ENCODE measurements at regions not wholly inside any gene's neighbourhood (a gene's known extent, or its start where the extent isn't known, plus 50 kb on each side); places are given as distances from the start of the nearest gene placed in this dataset.

DNA sequence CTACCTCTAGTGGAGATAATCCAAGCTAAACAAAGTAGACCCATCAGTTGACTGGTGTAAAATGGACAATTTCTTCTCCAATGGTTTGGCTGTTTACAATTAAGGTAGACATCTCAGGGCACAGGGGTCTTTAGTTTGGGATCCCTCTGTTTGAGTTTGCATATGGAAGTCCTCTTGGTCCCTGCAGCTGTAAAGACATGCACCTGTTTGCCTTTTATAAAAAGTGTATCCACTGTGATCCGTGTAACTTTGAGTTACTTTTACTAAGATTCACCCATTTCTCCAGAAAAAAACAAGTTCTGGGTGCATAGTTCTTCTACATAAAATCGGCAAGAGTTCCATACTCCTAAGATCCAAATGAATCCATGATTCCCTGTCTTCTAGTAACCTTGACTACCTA, 374.7 kb upstream of the ADAMTS16 start:
- no peak for DNase-seq

DNA sequence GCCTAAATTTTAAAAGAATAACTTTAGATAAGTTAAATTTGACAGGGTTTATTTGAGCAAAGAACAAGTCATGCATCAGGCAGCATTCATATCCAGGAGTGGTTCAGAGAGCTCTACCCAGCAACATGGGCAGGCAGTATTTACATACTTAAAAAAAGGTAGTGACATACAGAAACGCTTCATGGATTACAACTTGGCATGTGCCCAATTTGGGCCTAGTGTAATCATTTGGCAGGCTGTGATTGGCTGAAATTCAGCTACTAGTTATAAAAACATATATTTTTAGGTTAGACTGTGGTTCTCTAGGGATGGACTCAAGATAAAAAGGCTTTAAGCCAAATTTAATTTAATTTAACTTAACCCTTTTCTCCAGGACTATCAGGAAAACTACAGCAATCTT, 374.0 kb upstream of the ADAMTS16 start:
- DNase-seq, result no peak

DNA sequence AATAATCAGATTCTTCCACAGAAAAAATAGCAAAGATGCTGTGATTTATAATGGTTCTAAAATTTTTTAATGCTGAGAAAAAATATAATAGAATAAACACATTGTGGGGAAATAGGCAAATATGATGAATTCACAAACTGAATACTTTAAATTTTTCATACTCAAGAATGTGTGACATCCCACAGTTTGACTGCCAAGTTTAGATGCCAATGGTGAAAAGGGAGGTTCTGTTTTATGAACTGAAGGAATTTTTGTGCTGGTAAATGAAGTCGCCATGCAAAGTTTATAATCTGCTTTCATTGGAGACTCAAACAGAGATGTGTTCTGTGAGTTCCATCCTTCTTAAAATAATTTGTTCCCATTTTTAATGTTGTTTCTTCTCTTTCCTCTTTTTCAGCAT, 367.5 kb upstream of the ADAMTS16 start:
- DNase-seq, result no peak

DNA sequence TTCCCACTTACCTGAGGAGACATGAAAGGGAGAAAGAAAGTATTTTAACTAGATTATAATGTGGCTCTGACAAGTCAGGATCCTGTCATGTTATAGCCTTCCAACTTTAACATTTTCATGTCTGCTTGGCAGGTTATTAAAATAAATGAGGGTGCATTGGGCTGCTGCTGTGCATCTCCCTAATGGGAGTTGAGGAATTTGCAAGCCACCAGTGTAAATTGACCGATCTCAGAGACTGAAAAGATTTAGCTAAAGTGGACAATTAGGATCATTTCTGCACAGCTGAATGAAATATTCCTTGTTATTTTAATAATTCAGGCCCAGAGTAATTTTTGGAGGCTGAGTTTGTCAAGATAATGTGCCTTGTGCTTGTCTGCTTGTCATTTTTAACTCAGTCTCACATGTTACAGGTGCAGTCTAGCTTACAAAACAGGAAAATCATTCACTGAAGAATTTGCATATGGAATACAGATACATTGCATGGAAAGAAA, 366.3 kb upstream of the ADAMTS16 start:
- DNase-seq, result no peak

DNA sequence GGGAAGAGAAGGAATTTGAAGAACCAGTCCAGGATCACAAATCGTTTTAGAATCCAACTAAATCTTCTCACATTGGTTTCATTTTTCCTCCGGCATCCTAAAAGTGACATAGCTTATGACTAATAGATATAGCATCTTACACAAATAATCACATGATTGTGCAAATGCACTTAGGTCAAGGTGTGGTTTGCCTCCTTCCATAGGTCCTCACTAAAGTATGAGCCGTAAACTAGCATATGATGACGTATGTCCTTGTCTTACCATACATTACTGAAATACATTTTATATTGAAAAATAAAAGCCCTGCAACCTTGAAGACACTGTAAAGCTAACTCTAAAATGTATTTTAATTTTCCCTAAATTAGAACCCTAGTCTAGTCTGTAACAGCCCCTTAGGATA, 362.7 kb upstream of the ADAMTS16 start:
- no peak for DNase-seq

DNA sequence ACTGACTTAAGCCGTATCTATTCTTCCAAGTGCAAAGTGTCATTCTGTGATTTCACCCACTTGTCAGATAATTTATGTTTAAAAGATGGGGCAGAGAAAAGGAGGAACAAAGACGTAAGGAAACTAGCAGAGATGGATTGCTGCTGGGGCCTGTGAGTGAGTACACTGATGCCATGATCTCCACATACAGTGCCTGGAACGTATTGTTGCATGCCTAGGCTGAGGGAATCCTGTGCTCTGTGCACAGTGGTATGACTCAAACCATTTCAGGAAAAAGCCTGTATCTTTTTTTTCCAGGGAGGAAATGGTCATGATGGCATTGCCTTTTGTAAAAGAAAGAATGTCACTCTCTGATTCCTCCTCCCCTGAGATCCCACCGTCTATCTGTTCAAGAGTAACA, 359.5 kb upstream of the ADAMTS16 start:
- no peak for DNase-seq

DNA sequence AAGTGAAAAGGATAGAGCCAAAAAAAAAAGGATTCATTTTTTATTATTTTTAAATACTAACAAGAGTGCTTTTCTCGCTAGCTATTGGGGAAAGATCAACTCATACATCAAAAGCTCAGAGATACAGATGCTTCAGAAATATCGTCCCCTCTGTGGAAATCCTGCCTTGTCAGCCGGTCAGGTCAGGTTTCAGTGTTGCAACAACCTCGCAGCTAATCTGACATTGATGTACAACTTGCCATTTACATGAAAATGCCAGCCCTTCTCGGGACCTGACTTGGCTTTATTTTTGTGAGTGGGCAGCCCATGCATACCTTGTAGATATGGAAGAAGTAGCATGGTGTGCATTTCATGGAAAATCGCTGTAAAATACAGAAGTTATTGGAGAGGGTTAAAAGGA, 358.8 kb upstream of the ADAMTS16 start:
- DNase-seq, result no peak

DNA sequence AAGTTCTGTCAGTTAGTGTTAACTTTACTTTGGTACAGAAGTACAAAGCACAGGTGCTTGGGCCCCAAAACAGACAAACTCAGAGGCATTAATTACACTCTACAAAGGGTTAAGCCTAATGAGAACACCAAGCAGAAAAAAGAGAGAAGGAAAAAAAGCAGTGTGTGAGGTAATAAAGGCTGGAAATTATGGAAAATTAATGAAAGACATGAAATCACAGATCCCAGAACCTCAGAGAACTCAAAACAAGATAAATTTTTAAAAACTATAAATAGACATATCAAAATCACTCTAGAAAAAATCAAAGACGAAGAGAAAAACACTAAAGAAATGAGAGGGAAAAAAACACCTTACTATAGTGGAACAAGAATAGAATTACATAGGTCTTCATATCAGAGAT, 354.2 kb upstream of the ADAMTS16 start:
- DNase-seq, result no peak

DNA sequence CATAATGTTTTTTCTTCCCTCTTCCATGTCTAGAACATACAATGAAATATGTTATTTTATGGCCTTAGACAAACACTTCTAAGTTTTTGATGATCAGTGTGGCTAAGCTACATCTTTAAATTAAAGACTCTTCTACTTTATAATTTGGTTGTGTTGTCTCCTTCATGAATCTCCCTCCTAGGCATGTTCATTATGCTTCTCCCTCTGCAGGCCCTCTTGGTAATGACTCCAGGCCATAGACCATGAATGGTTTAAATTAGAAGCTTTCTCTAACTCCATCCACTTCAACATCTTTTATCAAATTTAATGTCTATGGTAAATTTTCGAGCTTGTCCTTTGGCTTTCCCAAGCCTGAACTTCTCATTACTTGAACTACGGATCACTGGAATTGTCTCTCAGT, 342.7 kb upstream of the ADAMTS16 start:
- no peak for DNase-seq

DNA sequence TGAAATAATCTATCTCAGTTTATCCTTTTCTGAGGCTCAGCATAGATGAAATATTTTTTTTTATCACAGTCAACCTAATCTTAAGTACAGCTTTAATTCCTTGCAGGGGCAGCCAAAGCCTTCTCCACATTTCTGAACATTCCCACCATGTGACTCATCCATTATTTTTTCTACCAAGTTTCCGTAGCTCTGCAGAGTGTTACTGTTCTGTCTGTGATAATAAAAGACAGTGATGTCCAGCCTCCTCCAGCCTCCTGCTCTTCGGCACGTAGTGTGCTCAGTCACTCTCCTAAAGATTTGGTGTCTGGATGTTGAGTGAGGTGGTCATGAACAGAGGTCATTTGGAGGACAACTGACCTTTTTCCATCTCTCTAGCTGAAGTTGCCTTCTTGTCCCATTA, 338.1 kb upstream of the ADAMTS16 start:
- no peak for DNase-seq

DNA sequence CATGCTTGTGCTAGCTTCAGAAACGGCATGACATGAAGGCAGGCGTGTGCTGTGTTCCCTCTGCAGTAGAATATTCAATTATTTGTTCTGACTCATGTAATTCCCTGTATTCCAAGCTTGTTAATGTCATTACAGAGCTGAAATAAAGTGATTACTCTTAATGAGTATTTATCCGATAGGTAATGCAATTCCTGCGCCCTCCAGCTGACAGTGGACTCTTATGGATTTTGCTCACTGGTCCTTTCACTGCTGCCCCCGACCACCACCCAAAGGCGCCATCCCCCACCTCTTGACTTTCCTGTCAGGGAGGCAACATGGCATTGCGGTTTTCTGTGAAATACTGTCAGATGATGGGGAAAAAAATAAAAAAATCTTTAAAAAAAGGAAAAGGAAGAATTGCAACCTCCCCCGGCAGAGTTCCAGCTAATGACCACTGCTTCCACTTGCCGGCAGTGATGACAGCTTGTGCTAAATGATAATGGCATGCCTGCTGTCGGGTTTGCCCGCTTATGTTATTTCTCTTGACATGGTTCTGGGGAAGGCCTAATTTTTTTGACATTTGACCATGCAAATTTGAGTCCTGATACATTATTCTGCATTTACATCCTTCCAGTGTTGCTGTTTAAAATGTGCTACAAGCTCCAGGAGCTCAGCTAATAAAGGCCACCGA, 335.3 kb upstream of the ADAMTS16 start:
- no peak for DNase-seq

DNA sequence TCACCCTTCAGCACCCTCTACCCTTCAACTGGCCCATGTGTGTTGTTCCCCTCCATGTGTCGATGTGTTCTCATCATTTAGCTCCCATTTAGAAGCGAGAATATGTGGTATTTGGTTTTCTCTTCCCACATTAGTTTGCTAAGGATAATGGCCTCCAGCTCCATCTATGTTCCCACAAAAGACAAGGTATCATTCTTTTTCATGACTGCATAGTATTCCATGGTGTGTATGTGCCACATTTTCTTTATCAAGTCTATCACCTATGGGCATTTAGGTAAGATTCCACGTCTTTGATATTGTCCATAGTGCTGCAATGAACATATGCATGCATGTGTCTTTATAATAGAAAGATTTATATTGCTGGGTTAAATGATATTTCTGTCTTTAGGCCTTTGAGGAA, 325.1 kb upstream of the ADAMTS16 start:
- no peak for DNase-seq

DNA sequence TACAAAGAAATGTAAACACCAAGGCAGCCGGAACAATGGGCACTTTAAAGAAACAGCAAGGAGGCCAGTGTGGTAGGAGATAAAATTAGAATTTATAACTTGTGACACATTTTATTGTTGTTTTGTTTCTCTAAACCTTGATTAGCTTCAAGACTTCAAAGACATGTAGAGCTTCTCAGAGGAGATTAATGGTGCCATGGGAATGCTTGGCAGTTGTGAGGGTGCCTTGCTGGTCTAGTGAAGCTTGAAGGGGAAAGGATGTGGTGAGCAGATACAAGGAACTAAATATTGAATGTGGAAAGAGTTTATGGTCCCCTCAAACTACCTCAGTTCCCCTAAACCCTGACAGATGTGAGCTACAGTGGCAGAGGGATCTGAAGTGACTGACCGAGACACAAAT, 322.4 kb upstream of the ADAMTS16 start:
- no peak for DNase-seq

DNA sequence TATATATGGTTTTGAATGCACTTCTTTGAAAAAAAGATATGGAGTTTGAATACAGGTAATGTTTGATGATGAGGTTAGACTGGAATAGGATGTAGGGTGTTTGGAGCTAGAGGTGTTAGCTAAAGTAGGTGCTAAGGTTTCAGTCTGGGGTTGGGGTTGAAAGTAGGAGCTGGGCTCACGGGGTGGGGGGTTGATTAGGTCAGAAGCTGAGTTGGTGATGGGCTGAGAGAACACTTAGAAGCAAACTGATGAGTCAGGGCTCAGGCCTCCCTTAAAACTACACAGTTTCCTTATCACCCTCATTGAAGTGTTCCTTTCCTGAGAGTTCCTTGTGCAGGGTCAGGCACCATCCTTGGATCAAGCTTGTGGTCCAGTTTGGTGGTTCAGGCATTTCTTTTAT, 308.8 kb upstream of the ADAMTS16 start:
- DNase-seq, result no peak

DNA sequence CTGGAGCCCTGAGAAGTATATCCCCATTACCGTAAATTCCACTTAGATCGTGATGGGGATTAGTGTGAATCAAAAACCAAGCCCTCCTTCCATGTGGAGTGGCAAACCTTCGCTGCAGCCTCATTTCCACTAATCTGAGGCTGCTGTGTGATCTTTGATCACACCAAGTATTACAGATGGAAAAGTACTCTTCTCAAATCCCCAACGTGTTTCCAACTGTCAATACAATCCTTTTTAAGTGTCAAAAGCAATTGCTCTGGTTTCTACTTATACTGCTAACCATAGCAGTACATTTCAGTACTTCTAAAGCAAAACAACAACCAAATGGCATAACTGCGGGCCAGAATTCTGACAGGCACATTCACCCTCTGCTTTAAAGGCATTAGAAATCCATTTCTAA, 307.7 kb upstream of the ADAMTS16 start:
- DNase-seq, result no peak

DNA sequence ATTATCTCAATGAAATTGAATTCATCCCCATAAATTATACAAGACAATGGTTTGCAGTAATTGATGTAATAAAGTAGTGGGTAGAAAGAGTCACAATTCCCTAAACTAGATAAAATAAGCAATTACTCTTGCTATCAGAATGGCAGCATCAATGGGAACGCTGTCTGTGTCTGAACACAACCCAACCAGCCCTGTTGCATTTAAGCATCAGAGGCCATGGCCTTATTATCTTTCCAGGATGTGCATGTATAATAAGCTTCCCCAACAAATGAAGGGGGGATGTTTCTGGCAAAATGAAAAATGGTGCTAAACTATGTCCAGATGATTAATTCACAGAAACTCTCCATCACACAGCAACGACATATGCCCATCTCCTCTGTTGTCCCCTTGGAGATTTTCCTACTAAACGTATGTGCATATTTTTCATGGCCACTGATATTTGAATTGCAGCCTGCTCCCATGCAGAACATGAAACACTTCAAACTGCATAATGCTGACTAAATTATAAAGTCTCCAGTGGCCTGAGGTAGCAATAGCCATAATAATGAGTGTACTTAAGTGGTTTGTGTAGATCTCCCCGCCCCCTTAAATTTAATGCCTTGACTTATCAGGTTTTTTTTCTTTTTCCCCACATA, 306.9 kb upstream of the ADAMTS16 start:
- no peak for DNase-seq

DNA sequence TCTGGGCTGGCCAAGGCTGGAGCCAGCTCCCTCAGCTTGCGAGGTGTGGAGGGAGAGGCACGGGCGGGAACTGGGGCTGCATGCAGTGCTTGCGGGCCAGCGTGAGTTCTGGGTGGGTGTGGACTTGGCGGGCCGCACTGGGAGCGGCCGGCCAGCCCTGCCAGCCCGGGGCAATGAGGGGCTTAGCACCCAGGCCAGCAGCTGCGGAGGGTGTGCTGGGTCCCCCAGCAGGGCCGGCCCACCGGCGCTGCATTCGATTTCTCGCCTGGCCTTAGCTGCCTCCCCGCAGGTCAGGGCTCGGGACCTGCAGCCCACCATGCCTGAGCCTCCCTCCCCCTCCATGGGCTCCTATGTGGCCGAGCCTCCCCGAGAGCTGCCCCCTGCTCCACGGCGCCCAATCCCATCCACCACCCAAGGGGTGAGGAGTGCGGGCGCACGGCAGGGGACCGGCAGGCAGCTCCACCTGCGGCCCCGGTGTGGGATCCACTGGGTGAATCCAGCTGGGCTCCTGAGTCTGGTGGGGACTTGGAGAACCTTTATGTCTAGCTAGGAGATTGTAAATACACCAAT, 302.6 kb upstream of the ADAMTS16 start:
- DNase-seq, result no peak

DNA sequence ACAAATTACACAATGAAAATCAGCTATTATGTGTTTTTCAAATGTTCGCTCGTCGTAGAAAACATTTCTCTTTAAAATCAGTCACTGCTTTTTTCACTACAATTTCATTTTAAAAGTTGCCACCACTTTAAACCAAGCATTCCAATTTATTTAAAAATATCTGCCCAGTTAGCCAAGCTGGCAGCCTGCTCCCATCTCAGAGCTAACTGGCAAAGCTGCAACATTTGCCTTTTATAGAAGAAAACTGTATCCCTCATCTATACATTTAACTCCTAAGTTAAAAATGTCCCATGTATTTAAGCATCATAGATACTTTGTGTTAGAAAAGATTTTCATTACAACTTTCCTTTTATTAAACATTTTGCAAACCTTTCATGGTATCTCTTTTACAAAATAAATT, 294.9 kb upstream of the ADAMTS16 start:
- DNase-seq, result no peak

DNA sequence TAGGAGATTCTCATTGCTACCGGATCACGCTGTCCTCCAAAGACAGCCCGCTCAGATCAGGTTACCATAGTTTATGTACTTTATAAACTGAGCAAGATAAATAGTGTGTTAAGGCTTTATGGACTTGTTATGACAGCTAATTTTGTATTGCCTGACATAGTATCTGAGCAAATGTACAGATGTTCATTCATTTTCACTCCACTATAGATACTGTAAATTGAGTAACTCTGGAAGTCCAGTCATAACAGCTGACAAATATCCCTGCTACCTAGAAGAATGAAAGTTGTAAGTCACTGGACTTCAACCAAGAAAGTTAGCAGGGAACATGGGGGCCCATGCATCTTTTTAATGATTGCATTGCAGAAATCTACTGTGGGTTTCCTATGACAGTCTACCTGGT, 292.4 kb upstream of the ADAMTS16 start:
- no peak for DNase-seq

DNA sequence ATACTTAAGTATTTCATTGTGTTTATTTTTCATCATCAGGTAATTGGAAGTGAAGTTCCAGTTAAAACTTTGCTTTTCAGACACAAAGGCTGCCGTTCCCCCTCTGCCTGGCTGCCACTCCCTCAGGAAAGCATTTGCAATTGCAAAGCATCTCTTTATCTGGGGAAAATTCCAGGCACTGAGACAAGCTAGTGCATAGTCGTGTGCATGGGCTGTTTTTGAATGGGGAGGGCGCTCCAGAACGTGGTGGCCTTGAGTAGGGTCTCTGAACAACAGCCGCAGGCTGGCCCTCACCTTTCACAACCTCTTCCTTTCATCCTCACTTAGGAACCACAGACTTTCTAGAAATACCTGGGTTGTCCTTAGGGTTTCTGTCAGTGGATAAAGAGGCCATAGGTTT, 285.1 kb upstream of the ADAMTS16 start:
- no peak for DNase-seq

DNA sequence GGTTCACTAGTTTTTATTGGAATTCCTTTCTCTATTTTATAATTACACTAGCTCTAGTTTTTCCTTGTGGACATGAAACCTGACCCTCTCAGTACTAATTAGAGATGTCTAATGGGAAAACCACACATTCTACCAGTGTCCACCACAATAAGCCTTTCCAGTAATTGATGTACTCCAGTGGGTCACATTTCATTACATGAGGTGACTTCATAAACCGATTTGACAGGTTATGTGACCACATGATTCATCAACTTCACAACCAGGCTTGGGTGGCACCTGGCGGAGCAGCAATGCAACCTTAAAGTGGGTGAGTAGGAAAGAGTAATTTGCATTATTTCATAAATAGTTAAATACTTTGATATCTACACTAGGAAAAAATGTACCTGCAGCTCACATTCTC, 284.2 kb upstream of the ADAMTS16 start:
- DNase-seq, result no peak

DNA sequence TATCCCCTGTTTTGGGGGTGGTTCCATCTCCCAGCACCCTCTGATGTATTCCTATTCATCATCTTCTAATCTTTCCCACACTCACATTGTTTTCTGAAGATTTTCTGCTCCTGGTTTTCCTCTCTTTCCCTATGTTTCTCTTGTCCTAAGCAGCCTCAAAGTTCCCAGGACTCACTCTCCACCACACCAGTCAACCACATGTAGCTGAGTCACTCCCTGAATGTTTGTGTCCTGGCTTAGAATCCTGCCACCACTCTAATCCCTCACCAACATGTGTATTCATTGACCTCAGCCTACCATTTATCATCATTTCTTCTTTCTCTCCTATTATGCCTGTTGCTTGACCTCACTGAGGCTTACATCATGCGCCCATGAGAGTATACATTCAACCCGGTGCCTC, 282.4 kb upstream of the ADAMTS16 start:
- no peak for DNase-seq

DNA sequence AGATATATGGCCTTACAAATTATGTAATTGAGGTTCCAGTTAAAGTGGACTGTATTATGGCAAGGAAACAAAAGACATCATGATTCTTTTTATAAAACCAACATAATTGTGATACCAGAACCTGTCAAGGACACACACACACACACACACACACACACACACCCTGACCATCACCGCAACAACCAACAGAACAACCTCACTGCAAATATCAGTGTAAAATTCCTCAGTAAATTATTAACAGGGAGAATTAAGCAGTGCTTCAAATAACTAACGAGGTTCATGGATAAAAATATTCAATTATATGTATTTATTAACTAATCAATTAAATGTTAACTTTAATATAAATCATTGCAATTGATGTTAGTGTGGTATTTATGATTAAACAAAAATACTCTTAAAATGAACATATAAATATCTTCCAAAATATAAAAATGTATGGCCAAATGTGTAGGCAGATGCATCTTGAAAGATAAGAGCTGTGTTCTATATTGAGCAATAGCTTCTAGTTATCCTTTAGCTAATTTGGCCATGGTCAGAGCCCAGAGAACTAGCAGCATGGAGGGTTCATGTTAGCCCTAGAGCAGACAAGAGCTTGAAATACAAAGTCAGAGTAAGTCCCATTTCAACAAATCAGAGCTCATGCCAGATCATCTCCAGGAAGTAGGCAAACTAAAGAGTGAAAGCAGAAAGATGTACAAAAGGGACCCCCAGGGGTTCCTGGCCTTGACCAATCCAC, 280.5 kb upstream of the ADAMTS16 start:
- DNase-seq, result no peak

DNA sequence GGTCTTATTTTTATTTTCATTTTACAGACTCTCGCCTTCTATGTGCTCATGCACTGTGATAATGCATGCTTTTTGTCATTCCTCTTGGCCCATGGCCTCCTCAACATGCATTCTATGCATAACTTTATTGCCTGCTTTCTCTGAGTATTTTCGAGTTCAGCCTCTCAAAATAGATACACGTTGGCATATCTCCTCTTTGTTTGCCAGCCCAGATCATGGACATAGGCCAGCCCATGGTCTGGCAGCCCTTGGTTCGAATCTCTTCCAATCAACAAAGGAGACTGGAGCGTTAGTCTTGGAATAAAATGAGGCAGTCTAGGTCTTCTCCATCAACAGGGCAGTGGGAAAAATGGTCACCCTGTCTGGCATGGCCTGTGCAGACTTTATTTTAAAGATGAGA, 279.5 kb upstream of the ADAMTS16 start:
- no peak for DNase-seq
